WERI-Rb-1 (cell line): ENCODE measurements at regions not wholly inside any gene's neighbourhood (a gene's known extent, or its start where the extent isn't known, plus 50 kb on each side); places are given as distances from the start of the nearest gene placed in this dataset.

Experiments
- DNase-seq: peaks from one replicate; pipeline ENCODE4 v3.0.0-alpha.2; 2020
- H3K27ac ChIP-seq: fragments of 250-450 bp; sonication (Bioruptor Pico); 2 replicates; pipeline ENCODE4 v1.5.1; 2020; ENCODE audit warnings: mild to moderate bottlenecking, moderate library complexity
- H3K27me3 ChIP-seq: fragments of 250-450 bp; sonication (Bioruptor Pico); 2 replicates; pipeline ENCODE4 v1.5.1; 2021; ENCODE audit warnings: mild to moderate bottlenecking, low read depth, moderate library complexity; ENCODE audit not compliant: insufficient read depth, severe bottlenecking
- H3K36me3 ChIP-seq: fragments of 250-450 bp; sonication (Bioruptor Pico); 2 replicates; pipeline ENCODE4 v1.5.1; 2020; ENCODE audit warnings: mild to moderate bottlenecking, moderate library complexity
- H3K4me3 ChIP-seq: 2 replicates; pipeline ENCODE4 v1.5.1; 2011; ENCODE audit warnings: low read depth, mild to moderate bottlenecking, control low read depth, low read length
- H3K9me3 ChIP-seq: fragments of 250-450 bp; sonication (Bioruptor Pico); 2 replicates; pipeline ENCODE4 v1.5.1; 2021; ENCODE audit warnings: mild to moderate bottlenecking, moderate library complexity; ENCODE audit not compliant: severe bottlenecking
- TF ChIP-seq, protein P1 (sequence below): IDR thresholded peaks from 2 replicates; pipeline ENCODE4 v1.5.1; 2011; ENCODE audit warnings: low read depth, mild to moderate bottlenecking, control low read depth, inconsistent platforms, low read length

DNA sequence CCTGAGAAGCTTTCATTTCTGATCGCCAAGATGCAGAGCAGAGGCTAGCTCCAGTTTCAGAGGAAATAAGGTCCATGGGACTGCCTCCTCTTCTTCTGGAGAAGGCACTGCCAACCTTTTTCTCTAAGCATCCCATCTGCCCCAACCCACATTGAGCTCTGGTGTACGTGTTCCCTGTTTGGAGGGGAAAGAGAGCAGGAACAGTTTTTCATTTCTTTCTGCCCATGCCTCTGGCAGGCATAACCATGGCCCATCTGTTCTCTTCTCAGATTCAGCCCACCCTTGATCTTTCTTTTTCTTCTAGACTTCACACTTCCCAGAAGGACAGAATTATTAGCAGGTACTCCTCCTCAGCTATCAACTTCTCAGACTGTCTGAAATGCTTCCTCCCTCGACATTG lies 1110.3 kb upstream of the KLHL29 start:
- no peaks in the 10 kb centered on the region for H3K36me3 ChIP-seq
- H3K27ac ChIP-seq: no peak overlapping the region
- TF ChIP-seq, protein P1, sequence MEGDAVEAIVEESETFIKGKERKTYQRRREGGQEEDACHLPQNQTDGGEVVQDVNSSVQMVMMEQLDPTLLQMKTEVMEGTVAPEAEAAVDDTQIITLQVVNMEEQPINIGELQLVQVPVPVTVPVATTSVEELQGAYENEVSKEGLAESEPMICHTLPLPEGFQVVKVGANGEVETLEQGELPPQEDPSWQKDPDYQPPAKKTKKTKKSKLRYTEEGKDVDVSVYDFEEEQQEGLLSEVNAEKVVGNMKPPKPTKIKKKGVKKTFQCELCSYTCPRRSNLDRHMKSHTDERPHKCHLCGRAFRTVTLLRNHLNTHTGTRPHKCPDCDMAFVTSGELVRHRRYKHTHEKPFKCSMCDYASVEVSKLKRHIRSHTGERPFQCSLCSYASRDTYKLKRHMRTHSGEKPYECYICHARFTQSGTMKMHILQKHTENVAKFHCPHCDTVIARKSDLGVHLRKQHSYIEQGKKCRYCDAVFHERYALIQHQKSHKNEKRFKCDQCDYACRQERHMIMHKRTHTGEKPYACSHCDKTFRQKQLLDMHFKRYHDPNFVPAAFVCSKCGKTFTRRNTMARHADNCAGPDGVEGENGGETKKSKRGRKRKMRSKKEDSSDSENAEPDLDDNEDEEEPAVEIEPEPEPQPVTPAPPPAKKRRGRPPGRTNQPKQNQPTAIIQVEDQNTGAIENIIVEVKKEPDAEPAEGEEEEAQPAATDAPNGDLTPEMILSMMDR: no peak
- no peak for DNase-seq
- H3K4me3 ChIP-seq: no peak overlapping the region
- H3K9me3 ChIP-seq: peaks cover 5% of the 10 kb centered on the region
- no peaks in the 10 kb centered on the region for H3K27me3 ChIP-seq

DNA sequence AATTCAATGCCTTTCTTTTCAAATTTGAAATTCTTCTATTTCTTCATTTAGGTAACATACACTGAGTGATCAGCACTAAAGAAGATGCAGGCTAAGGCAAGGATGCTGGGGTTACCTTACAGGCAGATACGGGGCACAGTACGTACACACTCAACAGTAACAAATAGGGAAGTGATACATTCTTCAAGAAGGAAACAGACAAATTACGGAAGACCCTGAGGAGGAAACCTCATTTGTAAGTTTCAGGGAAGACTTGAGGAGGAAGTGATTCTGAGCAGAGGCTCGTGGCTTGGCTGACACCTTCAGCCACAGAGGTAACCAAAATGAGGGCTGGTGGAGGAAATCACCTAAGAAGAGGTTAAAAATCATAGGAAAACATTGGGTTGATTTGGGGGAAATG lies 1108.3 kb upstream of the KLHL29 start:
- Histone ChIP-seq H3K9me3 (no peaks in the 10 kb centered on the region), H3K27me3 (no peaks in the 10 kb centered on the region), H3K27ac (no peak overlapping the region), H3K36me3 (no peaks in the 10 kb centered on the region), H3K4me3 (no peak overlapping the region)
- TF ChIP-seq, protein P1: no peak
- DNase-seq: no peak

DNA sequence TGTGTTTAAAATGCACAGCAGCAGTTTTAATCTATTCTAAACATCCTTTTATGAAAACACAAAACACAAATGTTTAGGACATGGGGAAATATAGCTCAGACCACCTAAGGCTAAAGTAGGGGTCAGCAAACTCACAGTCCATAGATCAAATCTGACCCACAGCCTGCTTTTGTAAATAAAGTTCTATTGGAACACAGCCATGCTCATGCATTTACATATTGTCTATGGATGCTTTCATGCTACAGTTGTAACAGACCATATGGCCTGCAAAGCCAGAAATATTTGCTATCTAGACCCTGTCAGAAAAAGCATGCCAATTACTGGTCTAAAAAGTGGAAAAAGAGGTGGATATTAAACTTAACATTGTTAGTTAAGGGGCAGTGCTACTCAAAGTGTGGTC lies 1105.4 kb upstream of the KLHL29 start:
- TF ChIP-seq, protein P1: no peak
- Histone ChIP-seq H3K27ac (no peak overlapping the region), H3K4me3 (no peak overlapping the region), H3K9me3 (no peaks in the 10 kb centered on the region), H3K36me3 (no peaks in the 10 kb centered on the region), H3K27me3 (no peaks in the 10 kb centered on the region)
- no peak for DNase-seq

DNA sequence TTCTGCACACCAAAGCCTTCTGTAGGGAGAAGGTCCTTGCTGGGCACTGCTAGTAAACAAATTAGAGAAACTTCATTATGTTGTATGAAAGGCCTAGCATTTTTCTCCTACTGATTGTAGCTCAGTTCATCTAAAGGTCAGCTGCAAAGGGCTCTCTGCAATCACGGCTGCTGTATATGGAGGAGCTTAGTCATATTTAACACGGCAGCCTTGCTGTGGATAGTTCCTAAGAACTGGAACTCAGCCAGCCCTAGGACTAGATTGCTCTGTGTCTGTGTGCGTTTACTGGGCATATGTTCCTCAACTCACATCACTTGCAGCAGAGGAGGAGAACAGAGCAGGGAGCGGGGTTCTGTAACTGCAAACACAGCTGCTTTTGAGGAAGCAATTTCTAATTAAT lies 1103.9 kb upstream of the KLHL29 start:
- H3K9me3 ChIP-seq: no peaks in the 10 kb centered on the region
- TF ChIP-seq, protein P1: no peak
- H3K27me3 ChIP-seq: no peaks in the 10 kb centered on the region
- no peaks in the 10 kb centered on the region for H3K36me3 ChIP-seq
- H3K27ac ChIP-seq: no peak overlapping the region
- DNase-seq: no peak
- no peak overlapping the region for H3K4me3 ChIP-seq

DNA sequence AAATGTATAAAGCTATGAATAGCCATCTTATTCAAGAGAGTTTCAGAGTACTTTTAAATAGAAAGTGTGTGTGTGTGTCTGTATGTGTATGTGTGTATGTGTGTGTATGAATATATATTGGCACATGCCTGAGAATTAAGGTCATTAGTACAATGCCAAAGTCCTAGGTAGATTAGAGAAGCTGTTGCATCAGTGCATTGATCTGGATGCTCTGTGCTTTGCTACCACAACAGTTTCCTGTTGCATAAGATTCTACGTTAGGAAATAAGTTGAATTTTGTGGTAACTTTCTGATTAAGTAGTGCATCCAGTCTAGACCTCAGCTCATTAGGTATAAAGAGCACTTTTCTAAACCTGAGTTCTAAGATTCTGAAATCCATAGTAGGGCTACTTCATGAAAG lies 1102.8 kb upstream of the KLHL29 start:
- DNase-seq: no peak
- no peaks in the 10 kb centered on the region for H3K9me3 ChIP-seq
- TF ChIP-seq, protein P1: no peak

DNA sequence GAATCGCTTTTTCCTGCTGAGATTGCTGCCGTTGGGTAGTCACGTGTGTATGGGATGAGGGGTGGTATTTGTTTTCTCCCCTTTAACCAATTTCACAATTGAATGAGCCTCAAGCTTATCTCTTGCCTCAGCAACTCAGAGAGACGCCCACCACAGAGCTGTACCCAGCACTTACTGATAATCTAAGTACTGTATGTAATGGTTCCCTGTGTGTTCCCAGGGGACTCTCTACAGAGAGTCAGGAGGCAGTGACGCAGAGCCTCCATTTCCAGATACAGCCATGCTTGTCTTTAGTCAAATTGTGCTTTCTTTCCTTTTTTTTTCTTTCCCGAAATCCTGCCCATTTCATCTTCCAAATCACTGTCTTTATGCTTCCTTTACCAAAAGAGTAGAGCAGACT lies 1102.1 kb upstream of the KLHL29 start:
- Histone ChIP-seq H3K27ac (no peak overlapping the region), H3K9me3 (no peaks in the 10 kb centered on the region), H3K27me3 (no peaks in the 10 kb centered on the region), H3K4me3 (no peak overlapping the region), H3K36me3 (no peaks in the 10 kb centered on the region)
- no peak for DNase-seq
- TF ChIP-seq, protein P1: no peak

More for the DNA sequence above, 1102.8 kb upstream of the KLHL29 start:
- Histone ChIP-seq H3K36me3 (no peaks in the 10 kb centered on the region), H3K4me3 (no peak overlapping the region), H3K27me3 (no peaks in the 10 kb centered on the region), H3K27ac (no peak overlapping the region)
